B cell (primary cell): ENCODE measurements at regions not wholly inside any gene's neighbourhood (a gene's known extent, or its start where the extent isn't known, plus 50 kb on each side); places are given as distances from the start of the nearest gene placed in this dataset.

Experiments
- ATAC-seq: fragments of 200-7000 bp; cut with Tn5 transposase; one replicate; pipeline ENCODE4 v1.10.0; 2021; ENCODE audit warnings: low read depth, mild to moderate bottlenecking, moderate number of reproducible peaks, moderate library complexity
- CTCF ChIA-PET: fragments of 350-600 bp; sonication (Branson Sonifier 250); formaldehyde crosslinking; loops from one replicate; lab custom pipeline; 2021; ENCODE audit warnings: antibody characterized with exemption, inconsistent platforms; lab: Charles Lee
- POLR2A ChIA-PET: fragments of 350-600 bp; sonication (Branson Sonifier 250); formaldehyde crosslinking; loops from one replicate; lab custom pipeline; 2021; ENCODE audit warnings: antibody characterized with exemption; lab: Charles Lee
- DNase-seq: peaks from one replicate; pipeline ENCODE4 v3.0.0; 2013
- H2AFZ ChIP-seq: 2 replicates; pipeline ENCODE4 v1.6.1; 2012; ENCODE audit warnings: mild to moderate bottlenecking, low read depth, low read length; ENCODE audit not compliant: insufficient read depth, poor library complexity, severe bottlenecking
- H3K27ac ChIP-seq, 2 donors: 1 replicate in 1 of 2; 2 replicates in 1 of 2; pipeline ENCODE4 v1.5.1; 2012 to 2013; ENCODE audit warnings: low read length in 2 of 2, mild to moderate bottlenecking in 2 of 2, moderate library complexity in 1 of 2
- H3K27me3 ChIP-seq, 4 experiments: fragments of 200-600 bp in 1 of 4; sonication (generic) in 1 of 4; replicated peaks in 1 of 4; 1 replicate in 2 of 4; 2 replicates in 2 of 4; pipeline versions ENCODE4 v1.6.1 to v1.7.0; 2013 to 2016; ENCODE audit warnings: low read length in 3 of 4, mild to moderate bottlenecking in 2 of 4, mixed read lengths in 1 of 4, moderate library complexity in 1 of 4; ENCODE audit not compliant: insufficient read depth in 4 of 4, control insufficient read depth in 3 of 4; ENCODE audit errors: control extremely low read depth in 1 of 4
- H3K36me3 ChIP-seq, 2 experiments: replicated peaks in 1 of 2; 1 replicate in 1 of 2; 2 replicates in 1 of 2; pipeline versions ENCODE4 v1.6.1 to v1.7.1; 2013; ENCODE audit warnings: low read length in 1 of 2; ENCODE audit not compliant: insufficient read depth in 2 of 2, control insufficient read depth in 1 of 2; ENCODE audit errors: control extremely low read depth in 1 of 2, extremely low read depth in 1 of 2
- H3K4me1 ChIP-seq, 2 donors: fragments of 200-600 bp in 1 of 2; sonication (generic) in 1 of 2; 1 replicate in 1 of 2; 2 replicates in 1 of 2; pipeline versions ENCODE4 v1.5.1 to v1.6.1; 2013 to 2017; ENCODE audit warnings: low read length in 2 of 2; ENCODE audit not compliant: control insufficient read depth in 2 of 2, insufficient read depth in 2 of 2
- H3K4me2 ChIP-seq: replicated peaks from 2 replicates; pipeline ENCODE3; 2012; ENCODE audit warnings: mild to moderate bottlenecking, low read depth, low read length; ENCODE audit not compliant: poor library complexity, severe bottlenecking
- H3K4me3 ChIP-seq, 5 experiments: fragments of 200-600 bp in 1 of 5; sonication (generic) in 1 of 5; 1 replicate in 3 of 5; 2 replicates in 2 of 5; pipeline versions ENCODE4 v1.5.1 to v1.7.0; 2011 to 2016; ENCODE audit warnings: low read length in 4 of 5, mild to moderate bottlenecking in 4 of 5, low read depth in 2 of 5, control low read depth in 1 of 5, moderate library complexity in 1 of 5; ENCODE audit not compliant: insufficient read depth in 1 of 5; ENCODE audit errors: control extremely low read depth in 1 of 5, extremely low read depth in 1 of 5
- H3K79me2 ChIP-seq: fragments of 200-600 bp; sonication (generic); one replicate; pipeline ENCODE4 v1.6.0; 2016; ENCODE audit warnings: low read length; ENCODE audit not compliant: control insufficient read depth, insufficient read depth
- H3K9ac ChIP-seq: fragments of 200-600 bp; sonication (generic); 2 replicates; pipeline ENCODE4 v1.6.1; 2017; ENCODE audit warnings: mild to moderate bottlenecking, low read length, moderate library complexity
- H3K9me3 ChIP-seq, 3 donors: one replicate each; pipeline versions ENCODE4 v1.6.1 to v1.7.1; 2013; ENCODE audit warnings: low read length in 2 of 3; ENCODE audit not compliant: control insufficient read depth in 2 of 3, insufficient read depth in 1 of 3; ENCODE audit errors: control extremely low read depth in 1 of 3
- H4K20me1 ChIP-seq: 2 replicates; pipeline ENCODE4 v1.6.0; 2012; ENCODE audit warnings: mild to moderate bottlenecking, low read length; ENCODE audit not compliant: insufficient read depth, control insufficient read depth, poor library complexity, severe bottlenecking
- H3K27ac Mint-ChIP-seq: one replicate; pipeline ENCODE4 v1.8.0; 2021; ENCODE audit warnings: mixed read lengths
- H3K27me3 Mint-ChIP-seq: one replicate; pipeline ENCODE4 v1.8.0; 2021; ENCODE audit warnings: mixed read lengths
- H3K4me1 Mint-ChIP-seq: one replicate; pipeline ENCODE4 v1.8.0; 2021; ENCODE audit warnings: mixed read lengths
- H3K4me3 Mint-ChIP-seq: one replicate; pipeline ENCODE4 v1.8.0; 2021; ENCODE audit warnings: mixed read lengths
- H3K9me3 Mint-ChIP-seq: one replicate; pipeline ENCODE4 v1.8.0; 2022; ENCODE audit warnings: mixed read lengths; ENCODE audit not compliant: insufficient read depth
- CTCF ChIP-seq: fragments of 200-600 bp; IDR thresholded peaks from one replicate; pipeline ENCODE4 v1.8.0; 2022; ENCODE audit warnings: antibody characterized with exemption, mild to moderate bottlenecking
- EZH2 ChIP-seq: IDR thresholded peaks from 2 replicates; pipeline ENCODE4 v1.6.1; 2012; ENCODE audit warnings: borderline replicate concordance, low read depth, mild to moderate bottlenecking, moderate library complexity, low read length; ENCODE audit not compliant: insufficient read depth, poor library complexity, severe bottlenecking
- WGBS: methylation state at CpG from one replicate; pipeline ENCODE4 v1.1.5; 2013; ENCODE audit warnings: missing lambda C conversion rate; ENCODE audit not compliant: insufficient coverage; 5-methylcytosine and 5-hydroxymethylcytosine counted together
- intact Hi-C: fragments of 100-400 bp; cut with micrococcal nuclease; formaldehyde crosslinking; loops from one replicate; pipeline ENCODE4 v1.10.0; 2022

- ATAC-seq (no peak), DNase-seq (no peak)
- Histone ChIP-seq H3K4me1 (peaks cover 0 to 4% of the 10 kb centered on the region in 2 donors), H3K9me3 (peaks cover 0 to 21% (median 0%) of the 10 kb centered on the region in 3 donors), H2AFZ (no peak overlapping the region), H3K36me3 (no peaks in the 10 kb centered on the region), H3K27ac (no peak overlapping the region), H3K9ac (no peak overlapping the region), H3K4me2 (no peak overlapping the region), H3K79me2 (no peaks in the 10 kb centered on the region), H3K4me3 (no peak overlapping the region), H4K20me1 (no peaks in the 10 kb centered on the region), H3K27me3 (peaks cover 0 to 58% (median 19%) of the 10 kb centered on the region in 4 experiments)
- Mint-ChIP-seq H3K9me3 (peaks cover 3% of the 10 kb centered on the region), H3K27ac (no peak overlapping the region), H3K4me1 (no peaks in the 10 kb centered on the region), H3K4me3 (no peak overlapping the region), H3K27me3 (peaks cover 53% of the 10 kb centered on the region)
- no peak for TF ChIP-seq CTCF
- TF ChIP-seq EZH2, result no peak
- ChIA-PET POLR2A (no interaction called here), CTCF (no interaction called here)
- WGBS, result 15% methylated on average over 18 of the region's 18 CpGs
- intact Hi-C loops, result no loop called here
Measured at GRCh38 chr16:86925067-86925791, 346.9 kb downstream of the FOXL1 start.
